Adrenal gland (tissue), 5 donors: ENCODE measurements at regions not wholly inside any gene's neighbourhood (a gene's known extent, or its start where the extent isn't known, plus 50 kb on each side); places are given as distances from the start of the nearest gene placed in this dataset.

ENCODE experiments used
- POLR2A ChIP-seq, 2 donors: fragments of 450-650 bp; IDR thresholded peaks; one replicate each; pipeline ENCODE4 v1.6.1; 2017; ENCODE audit warnings: antibody characterized with exemption in 2 of 2, mild to moderate bottlenecking in 2 of 2, moderate library complexity in 1 of 2
- TF ChIP-seq, protein P1 (sequence below), 6 experiments: fragments of 450-650 bp in 4 of 6; fragments of 200-600 bp in 2 of 6; sonication (generic) in 1 of 6; IDR thresholded peaks; 1 replicate in 5 of 6; 2 replicates in 1 of 6; pipeline versions ENCODE4 v1.5.1 to v1.8.0; 2016 to 2021; ENCODE audit warnings: antibody characterized with exemption in 6 of 6, mild to moderate bottlenecking in 2 of 6, moderate library complexity in 1 of 6
- donor health status: DM: no; HTN: no; CAD: no.

DNA sequence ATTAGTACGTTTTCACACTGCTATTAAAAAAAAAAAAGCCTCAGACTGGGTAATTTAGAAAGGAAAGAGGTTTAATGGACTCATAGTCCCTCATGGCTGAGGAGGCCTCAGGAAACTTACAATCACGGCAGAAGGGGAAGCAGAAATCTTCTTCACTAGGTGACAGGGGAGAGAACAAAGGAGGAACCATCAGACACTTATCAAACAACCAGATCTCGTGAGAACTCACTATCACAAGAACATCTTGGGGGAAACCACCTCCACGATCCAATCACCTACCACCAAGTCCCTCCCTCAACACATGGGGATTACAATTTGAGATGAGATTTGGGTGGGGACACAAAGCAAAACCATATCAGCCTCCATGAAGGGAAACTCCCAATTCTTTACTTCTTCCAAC lies 85.2 kb upstream of the MAFB start:
- TF ChIP-seq, protein P1, sequence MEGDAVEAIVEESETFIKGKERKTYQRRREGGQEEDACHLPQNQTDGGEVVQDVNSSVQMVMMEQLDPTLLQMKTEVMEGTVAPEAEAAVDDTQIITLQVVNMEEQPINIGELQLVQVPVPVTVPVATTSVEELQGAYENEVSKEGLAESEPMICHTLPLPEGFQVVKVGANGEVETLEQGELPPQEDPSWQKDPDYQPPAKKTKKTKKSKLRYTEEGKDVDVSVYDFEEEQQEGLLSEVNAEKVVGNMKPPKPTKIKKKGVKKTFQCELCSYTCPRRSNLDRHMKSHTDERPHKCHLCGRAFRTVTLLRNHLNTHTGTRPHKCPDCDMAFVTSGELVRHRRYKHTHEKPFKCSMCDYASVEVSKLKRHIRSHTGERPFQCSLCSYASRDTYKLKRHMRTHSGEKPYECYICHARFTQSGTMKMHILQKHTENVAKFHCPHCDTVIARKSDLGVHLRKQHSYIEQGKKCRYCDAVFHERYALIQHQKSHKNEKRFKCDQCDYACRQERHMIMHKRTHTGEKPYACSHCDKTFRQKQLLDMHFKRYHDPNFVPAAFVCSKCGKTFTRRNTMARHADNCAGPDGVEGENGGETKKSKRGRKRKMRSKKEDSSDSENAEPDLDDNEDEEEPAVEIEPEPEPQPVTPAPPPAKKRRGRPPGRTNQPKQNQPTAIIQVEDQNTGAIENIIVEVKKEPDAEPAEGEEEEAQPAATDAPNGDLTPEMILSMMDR (IDR thresholded peaks at IDR 0.05), result no peak
- no peak for TF ChIP-seq POLR2A (IDR thresholded peaks at IDR 0.05)
